Rectal smooth muscle tissue (tissue), 1 donor: ENCODE measurements at regions not wholly inside any gene's neighbourhood (a gene's known extent, or its start where the extent isn't known, plus 50 kb on each side); places are given as distances from the start of the nearest gene placed in this dataset.

Source experiments
- H3K27ac ChIP-seq: one replicate; pipeline ENCODE4 v1.7.0; 2013; ENCODE audit warnings: low read depth, low read length, inconsistent platforms
- H3K27me3 ChIP-seq: one replicate; pipeline ENCODE4 v1.7.0; 2013; ENCODE audit warnings: low read length; ENCODE audit not compliant: control insufficient read depth, insufficient read depth
- H3K36me3 ChIP-seq: one replicate; pipeline ENCODE4 v1.7.0; 2013; ENCODE audit warnings: low read length; ENCODE audit not compliant: control insufficient read depth, insufficient read depth
- H3K4me1 ChIP-seq: one replicate; pipeline ENCODE4 v1.7.0; 2013; ENCODE audit warnings: low read length; ENCODE audit not compliant: control insufficient read depth, insufficient read depth
- H3K4me3 ChIP-seq: one replicate; pipeline ENCODE4 v1.7.0; 2013; ENCODE audit warnings: low read length
- H3K9ac ChIP-seq: one replicate; pipeline ENCODE4 v1.7.0; 2013; ENCODE audit warnings: low read length

- Histone ChIP-seq H3K27ac (no peak overlapping the region), H3K27me3 (no peaks in the 10 kb centered on the region), H3K4me1 (no peaks in the 10 kb centered on the region), H3K36me3 (no peaks in the 10 kb centered on the region), H3K4me3 (no peak overlapping the region), H3K9ac (no peak overlapping the region)
These were observed 561.8 kb downstream of the SOX6 start for GRCh38 chr11:15794361-15795150.

GRCh38 chr11:15795378-15795777 lies 561.0 kb downstream of the SOX6 start:
- Histone ChIP-seq H3K4me3 (no peak overlapping the region), H3K9ac (no peak overlapping the region), H3K27ac (no peak overlapping the region)

GRCh38 chr11:15800111-15800800 lies 556.1 kb downstream of the SOX6 start:
- H3K27ac ChIP-seq: no peak overlapping the region
- no peaks in the 10 kb centered on the region for H3K36me3 ChIP-seq
- H3K9ac ChIP-seq: no peak overlapping the region
- no peaks in the 10 kb centered on the region for H3K27me3 ChIP-seq
- no peak overlapping the region for H3K4me3 ChIP-seq
- H3K4me1 ChIP-seq: no peaks in the 10 kb centered on the region

More at GRCh38 chr11:15795378-15795777, 561.0 kb downstream of the SOX6 start:
- no peaks in the 10 kb centered on the region for H3K4me1 ChIP-seq
- H3K27me3 ChIP-seq: no peaks in the 10 kb centered on the region
- no peaks in the 10 kb centered on the region for H3K36me3 ChIP-seq

- no peak overlapping the region for H3K4me3 ChIP-seq
- no peaks in the 10 kb centered on the region for H3K27me3 ChIP-seq
- no peaks in the 10 kb centered on the region for H3K36me3 ChIP-seq
- H3K9ac ChIP-seq: no peak overlapping the region
- H3K27ac ChIP-seq: no peak overlapping the region
- H3K4me1 ChIP-seq: no peaks in the 10 kb centered on the region
These were observed 555.2 kb downstream of the SOX6 start for GRCh38 chr11:15801126-15801525.

GRCh38 chr11:15801616-15802015 lies 554.7 kb downstream of the SOX6 start:
- H3K36me3 ChIP-seq: no peaks in the 10 kb centered on the region
- H3K27ac ChIP-seq: no peak overlapping the region
- no peaks in the 10 kb centered on the region for H3K4me1 ChIP-seq
- H3K4me3 ChIP-seq: no peak overlapping the region
- no peak overlapping the region for H3K9ac ChIP-seq
- no peaks in the 10 kb centered on the region for H3K27me3 ChIP-seq

GRCh38 chr11:15805726-15806125 lies 550.6 kb downstream of the SOX6 start:
- Histone ChIP-seq H3K9ac (no peak overlapping the region), H3K27me3 (no peaks in the 10 kb centered on the region), H3K27ac (no peak overlapping the region), H3K4me3 (no peak overlapping the region), H3K36me3 (no peaks in the 10 kb centered on the region), H3K4me1 (no peaks in the 10 kb centered on the region)

GRCh38 chr11:15806217-15806616 lies 550.1 kb downstream of the SOX6 start:
- no peak overlapping the region for H3K4me3 ChIP-seq
- no peak overlapping the region for H3K27ac ChIP-seq
- no peaks in the 10 kb centered on the region for H3K4me1 ChIP-seq
- no peaks in the 10 kb centered on the region for H3K36me3 ChIP-seq
- H3K27me3 ChIP-seq: no peaks in the 10 kb centered on the region
- no peak overlapping the region for H3K9ac ChIP-seq

GRCh38 chr11:15807827-15808226 lies 548.5 kb downstream of the SOX6 start:
- Histone ChIP-seq H3K27ac (no peak overlapping the region), H3K27me3 (no peaks in the 10 kb centered on the region), H3K4me3 (no peak overlapping the region), H3K4me1 (no peaks in the 10 kb centered on the region), H3K36me3 (no peaks in the 10 kb centered on the region), H3K9ac (no peak overlapping the region)

- Histone ChIP-seq H3K27me3 (no peaks in the 10 kb centered on the region), H3K36me3 (no peaks in the 10 kb centered on the region), H3K4me3 (no peak overlapping the region), H3K27ac (no peak overlapping the region), H3K4me1 (no peaks in the 10 kb centered on the region), H3K9ac (no peak overlapping the region)
These were observed 546.3 kb downstream of the SOX6 start for GRCh38 chr11:15810082-15810481.

- Histone ChIP-seq H3K9ac (no peak overlapping the region), H3K36me3 (no peaks in the 10 kb centered on the region), H3K27ac (no peak overlapping the region), H3K4me1 (no peaks in the 10 kb centered on the region), H3K4me3 (no peak overlapping the region), H3K27me3 (no peaks in the 10 kb centered on the region)
These were observed 545.8 kb downstream of the SOX6 start for GRCh38 chr11:15810525-15810924.

- H3K27ac ChIP-seq: no peak overlapping the region
- no peaks in the 10 kb centered on the region for H3K36me3 ChIP-seq
- H3K4me3 ChIP-seq: no peak overlapping the region
- H3K9ac ChIP-seq: no peak overlapping the region
- peaks cover 3% of the 10 kb centered on the region for H3K4me1 ChIP-seq
- no peaks in the 10 kb centered on the region for H3K27me3 ChIP-seq
These were observed 540.8 kb downstream of the SOX6 start for GRCh38 chr11:15815246-15816195.

- no peak overlapping the region for H3K27ac ChIP-seq
- H3K36me3 ChIP-seq: no peaks in the 10 kb centered on the region
- peaks cover 3% of the 10 kb centered on the region for H3K4me1 ChIP-seq
- H3K9ac ChIP-seq: no peak overlapping the region
- no peaks in the 10 kb centered on the region for H3K27me3 ChIP-seq
- H3K4me3 ChIP-seq: peak overlapping the region; percentile 29
These were observed 540.0 kb downstream of the SOX6 start for GRCh38 chr11:15816260-15816871.
